Cardiac muscle cell (in vitro differentiated cells and primary cell): ENCODE measurements at regions not wholly inside any gene's neighbourhood (a gene's known extent, or its start where the extent isn't known, plus 50 kb on each side); places are given as distances from the start of the nearest gene placed in this dataset.

ENCODE experiments used
- DNase-seq, 2 donors: peaks; one replicate each; pipeline versions ENCODE4 v3.0.0 to v3.0.0-alpha.2; 2010 to 2017; ENCODE audit warnings: low read depth in 1 of 2, low spot score in 1 of 2
- H3K27ac ChIP-seq: fragments of 200-600 bp; sonication (generic); 2 replicates; pipeline ENCODE4 v1.5.1; 2016
- H3K27me3 ChIP-seq: fragments of 200-600 bp; sonication (generic); 2 replicates; pipeline ENCODE4 v1.6.0; 2016; ENCODE audit warnings: control low read depth
- H3K36me3 ChIP-seq: fragments of 200-600 bp; sonication (generic); 2 replicates; pipeline ENCODE4 v1.5.1; 2016; ENCODE audit warnings: control low read depth
- H3K4me1 ChIP-seq: fragments of 200-600 bp; sonication (generic); 2 replicates; pipeline ENCODE4 v1.8.1; 2017; ENCODE audit warnings: low read depth, mild to moderate bottlenecking, mixed run types
- H3K4me3 ChIP-seq: fragments of 200-600 bp; sonication (generic); 2 replicates; pipeline ENCODE4 v1.5.1; 2016; ENCODE audit warnings: mild to moderate bottlenecking
- H3K9me3 ChIP-seq: fragments of 200-600 bp; sonication (generic); 2 replicates; pipeline ENCODE4 v1.5.1; 2017; ENCODE audit warnings: low read depth, mild to moderate bottlenecking, control low read depth
- CTCF ChIP-seq: IDR thresholded peaks from 2 replicates; pipeline ENCODE4 v1.5.1; 2012; ENCODE audit warnings: low read depth, mild to moderate bottlenecking, low read length

GRCh38 chr2:51511002-51511401, 479.1 kb upstream of the NRXN1 start:
- H3K9me3 ChIP-seq = no peaks in the 10 kb centered on the region
- no peak for TF ChIP-seq CTCF
- DNase-seq = no peak
- no peaks in the 10 kb centered on the region for H3K27me3 ChIP-seq
- H3K4me1 ChIP-seq = no peaks in the 10 kb centered on the region
- no peaks in the 10 kb centered on the region for H3K36me3 ChIP-seq
- H3K4me3 ChIP-seq = no peak overlapping the region
- no peak overlapping the region for H3K27ac ChIP-seq

- no peak for TF ChIP-seq CTCF
- no peaks in the 10 kb centered on the region for H3K4me1 ChIP-seq
- no peak overlapping the region for H3K27ac ChIP-seq
- no peaks in the 10 kb centered on the region for H3K36me3 ChIP-seq
- no peak overlapping the region for H3K4me3 ChIP-seq
- H3K9me3 ChIP-seq = no peaks in the 10 kb centered on the region
- H3K27me3 ChIP-seq = no peaks in the 10 kb centered on the region
- DNase-seq = no peak
Observed at GRCh38 chr2:51510303-51510702, 478.4 kb upstream of the NRXN1 start.

GRCh38 chr2:51505533-51505932, 473.6 kb upstream of the NRXN1 start:
- DNase-seq = no peak
- no peak for TF ChIP-seq CTCF
- H3K27ac ChIP-seq = no peak overlapping the region
- no peaks in the 10 kb centered on the region for H3K9me3 ChIP-seq
- no peaks in the 10 kb centered on the region for H3K4me1 ChIP-seq
- H3K27me3 ChIP-seq = no peaks in the 10 kb centered on the region
- no peak overlapping the region for H3K4me3 ChIP-seq
- no peaks in the 10 kb centered on the region for H3K36me3 ChIP-seq

- no peaks in the 10 kb centered on the region for H3K9me3 ChIP-seq
- no peak overlapping the region for H3K27ac ChIP-seq
- H3K4me1 ChIP-seq = no peaks in the 10 kb centered on the region
- no peaks in the 10 kb centered on the region for H3K36me3 ChIP-seq
- TF ChIP-seq CTCF = no peak
- H3K27me3 ChIP-seq = no peaks in the 10 kb centered on the region
- no peak for DNase-seq
- H3K4me3 ChIP-seq = no peak overlapping the region
Observed at GRCh38 chr2:51490576-51491234, 458.8 kb upstream of the NRXN1 start.

- H3K4me3 ChIP-seq = no peak overlapping the region
- no peaks in the 10 kb centered on the region for H3K27me3 ChIP-seq
- no peaks in the 10 kb centered on the region for H3K9me3 ChIP-seq
- no peaks in the 10 kb centered on the region for H3K36me3 ChIP-seq
- no peaks in the 10 kb centered on the region for H3K4me1 ChIP-seq
- no peak for TF ChIP-seq CTCF
- no peak overlapping the region for H3K27ac ChIP-seq
- no peak for DNase-seq
Observed at GRCh38 chr2:51484605-51485004, 452.7 kb upstream of the NRXN1 start.
